GM19452 (cell line): ENCODE measurements at regions not wholly inside any gene's neighbourhood (a gene's known extent, or its start where the extent isn't known, plus 50 kb on each side); places are given as distances from the start of the nearest gene placed in this dataset.
"Not testable (repeated sequence)": the region's sequence is repeated elsewhere in the genome, so short reads cannot be mapped to it uniquely, and the experiment has no call there.

Experiments used
- ATAC-seq: cut with Tn5 transposase; IDR thresholded peaks from one replicate; pipeline ENCODE4 v1.9.1; 2021; ENCODE audit not compliant: unreplicated experiment

- no peak for ATAC-seq
These were observed 291.7 kb upstream of the SPTLC3 start for GRCh38 chr20:12717061-12717460.

GRCh38 chr20:12718619-12719018, 290.2 kb upstream of the SPTLC3 start:
- ATAC-seq: no peak

- ATAC-seq: no peak
These were observed 287.1 kb upstream of the SPTLC3 start for GRCh38 chr20:12721636-12722035.

- no peak for ATAC-seq
These were observed 286.7 kb upstream of the SPTLC3 start for GRCh38 chr20:12722091-12722490.

- no peak for ATAC-seq
These were observed 285.0 kb upstream of the SPTLC3 start for GRCh38 chr20:12723811-12724210.

- no peak for ATAC-seq
These were observed 280.0 kb upstream of the SPTLC3 start for GRCh38 chr20:12728782-12729181.

- ATAC-seq: no peak
These were observed 279.4 kb upstream of the SPTLC3 start for GRCh38 chr20:12729326-12729725.

- ATAC-seq: no peak
These were observed 275.0 kb upstream of the SPTLC3 start for GRCh38 chr20:12733811-12734210.

- ATAC-seq: no peak
These were observed 271.3 kb upstream of the SPTLC3 start for GRCh38 chr20:12737497-12737896.

GRCh38 chr20:12737900-12738299, 270.9 kb upstream of the SPTLC3 start:
- ATAC-seq: no peak

- no peak for ATAC-seq
These were observed 268.1 kb upstream of the SPTLC3 start for GRCh38 chr20:12740647-12741046.

- ATAC-seq: no peak
These were observed 264.7 kb upstream of the SPTLC3 start for GRCh38 chr20:12744037-12744436.

GRCh38 chr20:12748359-12748994, 260.3 kb upstream of the SPTLC3 start:
- no peak for ATAC-seq

- ATAC-seq: no peak
These were observed 258.6 kb upstream of the SPTLC3 start for GRCh38 chr20:12750221-12750620.

GRCh38 chr20:12752900-12753693, 255.7 kb upstream of the SPTLC3 start:
- ATAC-seq: not testable (repeated sequence)

GRCh38 chr20:12753742-12754141, 255.0 kb upstream of the SPTLC3 start:
- ATAC-seq: not testable (repeated sequence)

GRCh38 chr20:12759493-12759892, 249.3 kb upstream of the SPTLC3 start:
- ATAC-seq: not testable (repeated sequence)

GRCh38 chr20:12762725-12763124, 246.0 kb upstream of the SPTLC3 start:
- no peak for ATAC-seq

- ATAC-seq: no peak
These were observed 245.4 kb upstream of the SPTLC3 start for GRCh38 chr20:12763406-12763805.

- no peak for ATAC-seq
These were observed 244.7 kb upstream of the SPTLC3 start for GRCh38 chr20:12764053-12764452.

GRCh38 chr20:12764851-12765250, 243.9 kb upstream of the SPTLC3 start:
- no peak for ATAC-seq

GRCh38 chr20:12773936-12774335, 234.8 kb upstream of the SPTLC3 start:
- ATAC-seq: no peak

GRCh38 chr20:12775041-12775440, 233.7 kb upstream of the SPTLC3 start:
- ATAC-seq: no peak
